Stimulated activated CD4-positive, alpha-beta T cell treated with anti-CD3 and anti-CD28 coated beads, TNF-alpha, amount 100 ng/mL, for 48 hours (primary cell): ENCODE measurements at regions not wholly inside any gene's neighbourhood (a gene's known extent, or its start where the extent isn't known, plus 50 kb on each side); places are given as distances from the start of the nearest gene placed in this dataset.
"Not testable (repeated sequence)": the region's sequence is repeated elsewhere in the genome, so short reads cannot be mapped to it uniquely, and the experiment has no call there.

Experiments
- DNase-seq, 3 donors: peaks; one replicate each; pipeline ENCODE4 v3.0.0-alpha.2; 2020; ENCODE audit warnings: low read depth in 3 of 3

DNA sequence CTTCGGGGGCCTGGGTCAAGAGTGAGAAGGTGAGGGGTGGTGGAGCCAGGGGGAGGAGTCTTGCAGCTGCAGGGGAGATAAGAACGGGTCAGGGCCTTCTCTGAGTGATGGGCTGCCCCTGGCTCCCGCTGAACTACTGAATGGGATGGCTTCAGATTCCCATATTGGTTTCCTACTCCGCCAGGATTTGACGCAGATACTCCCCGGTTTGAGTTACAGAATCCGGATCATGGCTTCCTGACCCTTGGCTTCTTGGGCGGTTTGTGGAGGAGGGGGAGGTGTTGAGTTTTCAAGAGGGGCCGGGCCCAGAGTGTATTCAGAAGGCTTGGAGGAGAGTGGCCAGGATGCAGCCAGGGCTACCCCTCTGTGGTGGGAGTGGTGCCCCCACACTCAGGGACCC is 119.9 kb upstream of the ATP2B2 start:
- no peak for DNase-seq

DNA sequence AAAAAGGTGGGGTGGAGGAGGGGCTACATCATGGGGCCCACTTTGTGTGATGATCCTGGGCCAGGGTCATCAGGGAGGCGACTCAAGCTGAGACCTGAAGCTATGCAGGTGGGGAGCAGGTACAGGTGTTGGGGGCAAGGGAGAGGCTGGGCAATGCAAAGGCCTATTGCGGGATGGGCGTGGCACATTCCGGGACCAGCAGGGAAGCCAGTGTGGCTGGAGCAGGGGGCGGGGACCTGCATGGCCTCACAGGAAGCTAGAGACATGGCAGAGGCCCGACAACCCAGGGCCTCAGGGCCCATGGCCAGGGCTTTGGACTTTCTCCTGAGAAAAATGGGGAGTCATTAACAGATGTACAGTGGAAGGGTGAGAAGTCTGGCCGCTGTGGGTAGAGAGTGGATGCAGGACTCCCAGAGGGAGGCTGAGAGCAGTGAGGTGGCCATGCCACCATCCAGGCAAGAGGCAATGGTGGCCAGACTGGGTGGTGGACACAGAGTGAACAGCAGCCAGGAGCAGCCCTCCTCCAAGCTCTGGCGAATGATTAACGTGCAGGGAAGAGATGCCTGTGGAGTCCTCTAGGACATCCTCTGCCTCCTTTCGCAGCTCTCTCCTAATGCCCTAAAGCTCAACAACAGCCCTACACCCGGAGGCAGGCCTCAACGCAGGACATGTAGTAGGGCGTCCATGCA is 122.6 kb upstream of the ATP2B2 start:
- no peak for DNase-seq

- no peak for DNase-seq
Observed at GRCh38 chr3:10628891-10629670, 123.7 kb upstream of the ATP2B2 start.

DNA sequence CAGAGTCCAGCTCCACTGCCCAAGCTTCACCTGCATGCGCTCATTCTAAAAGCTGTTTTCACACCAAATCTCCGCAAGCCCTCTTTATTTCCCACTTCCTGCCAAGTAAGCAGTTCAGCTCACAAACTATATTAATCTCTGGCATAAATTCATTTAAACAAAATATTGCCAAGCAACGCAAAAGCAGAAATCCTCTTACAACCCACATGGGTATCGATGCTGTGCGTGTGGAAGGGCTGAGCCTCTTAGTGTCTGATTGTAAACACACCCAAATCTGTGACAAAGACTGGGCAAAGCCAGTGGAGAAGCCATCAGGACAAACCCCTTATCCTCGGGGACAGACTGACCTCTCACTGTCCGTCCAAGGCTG is 124.3 kb upstream of the ATP2B2 start:
- DNase-seq: no peak

- DNase-seq: no peak
Observed at GRCh38 chr3:10631224-10631623, 125.8 kb upstream of the ATP2B2 start.

GRCh38 chr3:10632125-10632524 is 126.7 kb upstream of the ATP2B2 start:
- DNase-seq: no peak

DNA sequence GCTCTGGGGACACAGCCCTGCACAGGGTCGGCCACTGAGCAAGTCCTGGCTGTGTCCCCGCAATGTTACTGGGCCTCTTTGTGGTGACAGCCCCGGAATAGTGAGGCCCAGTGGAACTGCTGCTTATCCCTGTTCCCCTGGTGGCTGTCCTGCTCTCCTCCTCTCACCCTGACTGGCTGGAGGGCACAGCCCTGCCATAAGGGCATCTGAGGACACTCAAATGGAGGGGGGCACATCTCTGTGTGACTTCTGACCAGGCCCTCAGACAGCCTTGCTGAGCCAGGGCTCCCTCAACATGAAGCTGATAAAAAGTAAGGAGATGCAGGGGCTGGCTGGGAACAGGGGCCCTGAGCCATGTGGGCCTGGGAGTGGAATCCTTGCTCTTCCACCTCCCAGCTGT is 127.4 kb upstream of the ATP2B2 start:
- no peak for DNase-seq

- DNase-seq: no peak
Observed at GRCh38 chr3:10635446-10636076, 130.2 kb upstream of the ATP2B2 start.

DNA sequence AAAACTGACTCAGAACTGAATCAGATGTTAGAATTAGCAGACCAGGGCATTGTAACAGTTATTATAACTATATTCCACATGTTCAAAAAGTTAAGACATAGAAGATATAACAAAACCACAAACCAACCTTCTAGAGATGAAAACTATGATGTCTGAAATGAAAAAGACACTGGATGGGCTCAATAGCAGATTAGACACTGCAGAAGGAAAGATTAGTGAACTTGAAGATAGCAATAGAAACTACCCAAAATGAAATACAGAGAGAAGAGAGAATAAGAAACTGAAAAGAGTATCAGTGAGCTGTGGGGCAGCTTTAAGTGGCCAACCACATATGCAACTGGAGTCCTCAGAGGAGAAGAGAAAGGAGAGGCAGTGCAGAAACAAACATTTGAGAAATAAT is 132.0 kb upstream of the ATP2B2 start:
- DNase-seq: no peak

DNA sequence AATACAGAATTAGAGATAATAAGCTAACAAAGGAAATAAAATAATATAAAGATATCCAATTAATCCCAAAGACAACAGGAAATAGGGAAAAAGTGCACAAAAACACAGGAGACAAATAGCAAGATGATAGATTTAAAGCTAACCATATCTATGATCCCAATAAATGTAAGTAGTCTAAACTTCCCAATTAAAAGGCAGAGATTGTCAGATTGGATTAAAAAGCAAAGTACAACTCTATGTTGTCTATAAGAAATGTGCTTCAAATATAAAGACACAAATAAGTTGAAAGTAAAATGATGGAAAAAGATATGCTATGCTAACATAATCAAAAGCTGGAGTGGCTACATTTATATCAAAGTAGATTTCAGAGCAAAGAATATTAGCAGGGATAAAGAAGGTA is 133.1 kb upstream of the ATP2B2 start:
- no peak for DNase-seq

DNA sequence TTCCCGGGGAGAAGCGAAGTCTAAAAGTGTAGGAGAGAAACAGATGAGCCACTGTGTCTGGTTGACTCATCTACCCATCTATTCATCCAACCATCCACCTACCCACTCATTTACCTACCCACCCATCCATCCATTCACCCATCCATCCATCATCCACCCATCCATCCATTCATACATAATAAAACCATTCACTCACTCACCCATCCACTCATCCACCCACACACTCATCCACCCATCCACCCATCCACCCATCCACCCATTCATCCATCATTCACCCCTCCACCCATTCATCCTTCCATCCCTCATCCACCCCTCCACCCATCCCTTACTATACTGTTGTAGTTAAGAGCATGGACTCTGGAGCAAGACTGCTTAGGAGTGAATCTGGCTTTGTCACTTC is 136.4 kb upstream of the ATP2B2 start:
- no peak for DNase-seq

DNA sequence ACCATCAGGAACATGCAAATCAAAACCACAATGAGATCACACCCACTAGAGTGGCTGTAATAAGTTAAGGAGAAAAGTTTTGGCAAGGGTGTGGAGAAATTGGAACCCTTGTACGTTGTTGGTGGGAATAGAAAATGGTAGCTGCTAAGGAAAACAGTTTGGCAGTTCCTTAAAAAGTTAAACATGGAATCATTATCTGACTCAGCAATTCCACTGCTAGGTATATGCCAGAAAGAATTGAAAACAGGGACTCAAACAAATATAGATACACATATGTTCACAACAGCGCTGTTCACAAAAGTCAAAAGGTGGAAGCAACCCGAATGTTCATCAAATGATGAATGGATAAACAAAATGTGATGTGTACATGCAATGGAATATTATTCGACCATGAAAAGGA is 138.8 kb upstream of the ATP2B2 start:
- DNase-seq: no peak

GRCh38 chr3:10645800-10646199 is 140.4 kb upstream of the ATP2B2 start:
- DNase-seq: no peak

GRCh38 chr3:10646531-10647335 is 141.3 kb upstream of the ATP2B2 start:
- DNase-seq: no peak

DNA sequence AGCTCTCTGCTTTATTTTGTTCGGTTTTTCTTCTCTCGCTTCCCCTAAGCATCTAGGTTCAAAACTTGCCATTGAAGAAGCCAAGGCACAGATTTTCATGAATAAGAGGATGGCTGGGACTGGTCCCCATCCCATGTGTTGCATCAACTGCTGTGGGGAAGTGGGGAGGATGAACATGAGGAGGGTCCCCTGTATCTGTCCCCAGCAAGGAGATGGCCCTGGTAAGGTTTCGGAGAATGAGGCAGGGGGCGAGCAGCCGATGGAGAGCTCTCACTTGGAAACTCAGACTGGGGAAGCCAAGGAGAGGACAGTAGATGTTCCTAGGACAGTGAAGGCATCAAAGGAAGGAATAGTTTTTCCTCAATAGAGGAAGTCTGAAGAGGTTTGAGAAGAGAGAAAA is 142.0 kb upstream of the ATP2B2 start:
- DNase-seq: no peak

- DNase-seq: no peak
Observed at GRCh38 chr3:10648181-10648580, 142.8 kb upstream of the ATP2B2 start.

- not testable (repeated sequence) for DNase-seq
Observed at GRCh38 chr3:10649463-10649862, 144.1 kb upstream of the ATP2B2 start.

GRCh38 chr3:10651506-10651905 is 146.1 kb upstream of the ATP2B2 start:
- no peak for DNase-seq

DNA sequence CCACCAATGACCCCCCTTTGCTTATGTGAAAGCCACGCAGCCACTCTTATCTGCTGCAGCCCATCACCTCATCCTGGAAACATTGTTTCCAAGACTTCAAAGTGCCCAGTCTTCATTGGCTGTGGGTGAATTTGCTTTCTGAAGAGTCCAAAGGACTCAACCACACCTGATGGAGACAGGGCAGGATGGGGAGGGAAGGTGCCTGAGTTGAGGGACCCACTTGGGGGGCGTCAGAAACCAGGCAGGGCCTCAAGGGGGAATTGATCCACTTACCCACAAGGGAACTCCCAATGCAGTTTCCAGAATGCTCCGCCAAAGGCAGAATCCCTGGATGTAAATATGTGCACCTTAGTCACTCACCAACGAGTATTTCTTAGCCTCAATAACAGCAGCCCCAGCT is 147.9 kb upstream of the ATP2B2 start:
- no peak for DNase-seq

GRCh38 chr3:10653866-10654611 is 148.7 kb upstream of the ATP2B2 start:
- DNase-seq: no peak

DNA sequence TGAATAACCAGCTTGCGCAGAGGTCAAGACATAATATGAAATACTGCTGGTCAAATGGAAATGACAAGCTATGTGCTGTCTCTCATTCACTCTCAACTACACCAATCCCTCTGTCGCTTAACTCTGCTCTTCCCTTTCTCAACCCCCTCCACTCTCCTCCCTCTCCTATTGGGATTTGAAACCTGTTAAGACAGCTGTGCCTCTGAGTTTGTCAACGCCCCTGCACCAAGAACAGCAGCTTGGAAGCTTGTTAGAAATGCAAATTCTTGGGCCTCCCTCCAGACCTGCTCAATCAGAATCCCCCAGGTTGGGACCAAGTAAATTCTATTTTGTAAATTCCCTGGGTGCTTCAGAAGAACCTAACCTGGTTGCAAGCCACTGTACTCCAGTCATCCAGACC is 149.7 kb upstream of the ATP2B2 start:
- DNase-seq: no peak

DNA sequence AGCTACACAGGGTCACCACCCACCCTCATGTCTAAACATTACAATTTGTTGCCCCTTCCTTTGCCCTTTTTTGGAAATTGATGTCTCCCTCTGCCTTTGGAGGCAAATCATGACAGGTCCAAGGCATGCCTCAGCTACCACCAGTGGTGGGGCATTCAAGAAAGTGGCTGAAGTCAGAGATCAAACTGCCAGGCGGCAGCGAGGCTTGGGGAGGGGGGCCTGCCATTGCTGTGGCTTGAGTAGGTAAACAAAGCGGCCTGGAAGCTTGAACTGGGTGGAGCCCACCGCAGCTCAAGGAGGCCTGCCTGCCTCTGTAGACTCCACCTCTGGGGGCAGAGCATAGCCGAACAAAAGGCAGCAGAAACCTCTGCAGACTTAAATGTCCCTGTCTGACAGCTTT is 152.0 kb upstream of the ATP2B2 start:
- DNase-seq: not testable (repeated sequence)
